GM12878 (cell line): ENCODE measurements at regions not wholly inside any gene's neighbourhood (a gene's known extent, or its start where the extent isn't known, plus 50 kb on each side); places are given as distances from the start of the nearest gene placed in this dataset.
"Not testable (repeated sequence)": the region's sequence is repeated elsewhere in the genome, so short reads cannot be mapped to it uniquely, and the experiment has no call there.

Experiments used
- ATAC-seq: fragments of 200-7000 bp; cut with Tn5 transposase; 3 replicates; pipeline ENCODE4 v1.9.1; 2020; ENCODE audit warnings: mild to moderate bottlenecking, moderate library complexity
- BruUV-seq: library from RNA; stranded (reverse); fragments of 400-500 nt; replicated peaks from 2 replicates; lab custom pipeline; 2021; lab: Mats Ljungman, UMichigan
- CTCF ChIA-PET: fragments of 300-600 bp; sonication (Branson Sonifier 250); formaldehyde crosslinking; extraction: SDS; loops from one replicate; lab custom pipeline; 2021; ENCODE audit warnings: inconsistent platforms; lab: Yijun Ruan, JAX
- POLR2A ChIA-PET: fragments of 350-600 bp; formaldehyde crosslinking; extraction: SDS; loops from one replicate; lab custom pipeline; 2021; ENCODE audit warnings: inconsistent platforms; lab: Charles Lee
- RAD21 ChIA-PET: fragments of 300-600 bp; sonication (Branson Sonifier 250); formaldehyde crosslinking; loops from one replicate; lab custom pipeline; 2023; ENCODE audit warnings: antibody characterized with exemption; ENCODE audit not compliant: unreplicated experiment; lab: Charles Lee
- SMC1A ChIA-PET: fragments of 300-600 bp; sonication (Branson Sonifier 250); formaldehyde crosslinking; loops from one replicate; lab custom pipeline; 2023; ENCODE audit not compliant: unreplicated experiment, uncharacterized antibody; lab: Charles Lee
- DNase-seq: peaks from one replicate; pipeline ENCODE4 v3.0.0-alpha.2; 2011; ENCODE audit warnings: low read depth, low spot score
- FAIRE-seq: peaks from 3 replicates; lab custom pipeline; 2011; peaks lifted over from hg19 to GRCh38; lab: Jason Lieb, UNC
- H2AFZ ChIP-seq: 2 replicates; pipeline ENCODE4 v1.6.0; 2011; ENCODE audit warnings: low read depth, low read length, control low read depth; ENCODE audit not compliant: control insufficient read depth
- H3K27ac ChIP-seq: 2 replicates; pipeline ENCODE4 v1.5.1; 2011; ENCODE audit warnings: control low read depth; ENCODE audit not compliant: control insufficient read depth, insufficient read depth
- H3K27me3 ChIP-seq, 2 experiments: replicated peaks in 1 of 2; 2 replicates each; pipeline versions ENCODE4 v1.6.0 to v1.6.1; 2011; ENCODE audit warnings: low read length in 1 of 2; ENCODE audit not compliant: control insufficient read depth in 2 of 2, insufficient read depth in 2 of 2
- H3K36me3 ChIP-seq, 2 experiments: 2 replicates each; pipeline ENCODE4 v1.5.1; 2011; ENCODE audit warnings: low read length in 1 of 2; ENCODE audit not compliant: control insufficient read depth in 2 of 2, insufficient read depth in 2 of 2
- H3K4me1 ChIP-seq: 2 replicates; pipeline ENCODE4 v1.6.1; 2011; ENCODE audit warnings: mild to moderate bottlenecking, low read length, moderate library complexity, mixed read lengths; ENCODE audit not compliant: control insufficient read depth, insufficient read depth
- H3K4me2 ChIP-seq: 2 replicates; pipeline ENCODE4 v1.6.0; 2011; ENCODE audit warnings: control low read depth; ENCODE audit not compliant: control insufficient read depth, insufficient read depth
- H3K4me3 ChIP-seq: fragments of 200-600 bp; sonication (generic); 2 replicates; pipeline ENCODE4 v1.5.1; 2016
- H3K79me2 ChIP-seq: 2 replicates; pipeline ENCODE4 v1.6.0; 2011; ENCODE audit warnings: low read length; ENCODE audit not compliant: control insufficient read depth, insufficient read depth
- H3K9ac ChIP-seq: 2 replicates; pipeline ENCODE4 v1.8.0; 2011; ENCODE audit warnings: low read length, control low read depth, mixed read lengths; ENCODE audit not compliant: control insufficient read depth, insufficient read depth
- H3K9me3 ChIP-seq: replicated peaks from 3 replicates; pipeline ENCODE4 v1.5.1; 2011; ENCODE audit warnings: mild to moderate bottlenecking, low read length; ENCODE audit not compliant: control insufficient read depth, insufficient read depth
- H4K20me1 ChIP-seq: 2 replicates; pipeline ENCODE4 v1.6.0; 2011; ENCODE audit not compliant: control insufficient read depth, insufficient read depth
- ASH2L ChIP-seq: fragments of 300-600, 200-600 bp; sonication (generic); IDR thresholded peaks from 2 replicates; pipeline ENCODE4 v1.6.1; 2017; ENCODE audit warnings: low read depth, mild to moderate bottlenecking, borderline replicate concordance
- BACH1 ChIP-seq: fragments of 450-650 bp; IDR thresholded peaks from 2 replicates; pipeline ENCODE4 v1.6.1; 2017; ENCODE audit warnings: mild to moderate bottlenecking, borderline replicate concordance
- BRCA1 ChIP-seq: IDR thresholded peaks from 2 replicates; pipeline ENCODE4 v1.6.1; 2011; ENCODE audit warnings: low read depth, low read length, improper control_type of control experiment
- HCFC1 ChIP-seq: fragments of 150-350 bp; IDR thresholded peaks from 2 replicates; pipeline ENCODE4 v1.6.1; 2014; ENCODE audit warnings: low read length
- HDGF ChIP-seq: fragments of 450-650 bp; IDR thresholded peaks from 2 replicates; pipeline ENCODE4 v1.6.1; 2016; ENCODE audit warnings: antibody characterized with exemption
- MYB ChIP-seq: fragments of 150-350 bp; IDR thresholded peaks from 2 replicates; pipeline ENCODE4 v1.6.1; 2014; ENCODE audit warnings: mild to moderate bottlenecking, low read depth, low read length, borderline replicate concordance
- POLR2AphosphoS5 ChIP-seq: IDR thresholded peaks from 2 replicates; pipeline ENCODE4 v1.6.1; 2011; ENCODE audit warnings: mild to moderate bottlenecking, low read length, inconsistent platforms
- POU2F2 ChIP-seq: IDR thresholded peaks from 3 replicates; pipeline ENCODE4 v1.6.1; 2011; ENCODE audit warnings: low read depth, mild to moderate bottlenecking, low read length, borderline replicate concordance
- RELB ChIP-seq: fragments of 450-650 bp; IDR thresholded peaks from 2 replicates; pipeline ENCODE4 v1.6.1; 2017; ENCODE audit warnings: low read depth, mild to moderate bottlenecking, moderate library complexity
- SIN3A ChIP-seq: IDR thresholded peaks from 2 replicates; pipeline ENCODE4 v1.6.1; 2012; ENCODE audit warnings: low read depth, low read length, improper control_type of control experiment
- SKIL ChIP-seq: fragments of 450-650 bp; IDR thresholded peaks from 2 replicates; pipeline ENCODE4 v1.6.1; 2017; ENCODE audit warnings: mild to moderate bottlenecking, low read depth, inconsistent platforms; ENCODE audit not compliant: poor library complexity, severe bottlenecking
- SMARCA5 ChIP-seq: fragments of 450-650 bp; IDR thresholded peaks from 2 replicates; pipeline ENCODE4 v1.6.1; 2017; ENCODE audit warnings: mild to moderate bottlenecking
- TARDBP ChIP-seq: IDR thresholded peaks from 2 replicates; pipeline ENCODE4 v1.6.1; 2016; ENCODE audit warnings: borderline replicate concordance
- TCF3 ChIP-seq: IDR thresholded peaks from 2 replicates; pipeline ENCODE4 v1.6.1; 2012; ENCODE audit warnings: low read depth, mild to moderate bottlenecking, low read length, borderline replicate concordance; ENCODE audit not compliant: insufficient read depth
- ZBED1 ChIP-seq: IDR thresholded peaks from 2 replicates; pipeline ENCODE4 v1.6.1; 2016; ENCODE audit warnings: borderline replicate concordance
- ZNF384 ChIP-seq: IDR thresholded peaks from 2 replicates; pipeline ENCODE4 v1.6.1; 2012; ENCODE audit warnings: low read depth, mild to moderate bottlenecking, low read length, improper control_type of control experiment, borderline replicate concordance
- WGBS: methylation state at CpG from one replicate; pipeline ENCODE4 v1.1.6; 2016; ENCODE audit warnings: low lambda C conversion rate; ENCODE audit not compliant: insufficient replicate concordance, insufficient coverage; ENCODE audit errors: missing lambda C conversion rate; 5-methylcytosine and 5-hydroxymethylcytosine counted together
- in situ Hi-C: fragments of 300-500 bp; cut with MboI; formaldehyde crosslinking; loops from 9 replicates; pipeline ENCODE4 v1.14.3; 2018; ENCODE audit warnings: mixed read lengths
- intact Hi-C: fragments of 100-400 bp; cut with micrococcal nuclease; formaldehyde crosslinking; loops from one replicate; pipeline ENCODE4 v1.14.2; 2022; ENCODE audit not compliant: unreplicated experiment

- in situ Hi-C loops (loop anchor here (10.0 kb wide), 1 partner anchor 328 kb away; no protein-coding TSS in a partner anchor), intact Hi-C loops (no loop called here)
- H3K27me3 ChIP-seq, result no peaks in the 10 kb centered on the region
- 21% methylated on average over 5 of the region's 5 CpGs for WGBS
- no peaks in the 10 kb centered on the region for H3K9me3 ChIP-seq
- ChIA-PET RAD21 (no interaction called here), CTCF (interaction anchor here (1.8 kb wide), 1 partner anchor 9 kb away, joined by 5 read pairs; no protein-coding TSS in a partner anchor), POLR2A (no interaction called here), SMC1A (no interaction called here)
- no peak overlapping the region for H3K27ac ChIP-seq
- H3K9ac ChIP-seq, result no peak overlapping the region
- no peak overlapping the region for H2AFZ ChIP-seq
- H3K4me1 ChIP-seq, result no peaks in the 10 kb centered on the region
- ATAC-seq (no peak), FAIRE-seq (no peak), DNase-seq (no peak)
- no peak overlapping the region for H3K4me3 ChIP-seq
- no peak for TF ChIP-seq SIN3A
- TF ChIP-seq MYB, result no peak
- TF ChIP-seq BRCA1, result no peak
- no peak for TF ChIP-seq ZBED1
- TF ChIP-seq RELB, result no peak
- no peak for TF ChIP-seq POU2F2
- no peak for TF ChIP-seq SKIL
- TF ChIP-seq SMARCA5, result no peak
- TF ChIP-seq POLR2AphosphoS5, result no peak
- no peak for TF ChIP-seq BACH1
- TF ChIP-seq HCFC1, result no peak
- no peak for TF ChIP-seq HDGF
- TF ChIP-seq ZNF384, result no peak
- no peak for TF ChIP-seq TCF3
- TF ChIP-seq ASH2L, result no peak
- TF ChIP-seq TARDBP, result no peak
- no peak overlapping the region for H3K4me2 ChIP-seq
- no peaks in the 10 kb centered on the region for H3K79me2 ChIP-seq
- no TSS peak for BruUV-seq
- H4K20me1 ChIP-seq, result no peaks in the 10 kb centered on the region
- no peaks in the 10 kb centered on the region for H3K36me3 ChIP-seq
Observed at GRCh38 chr5:17123010-17123409, 94.4 kb upstream of the BASP1 start.

- CTCF ChIA-PET, H3K4me1 ChIP-seq, H3K9me3 ChIP-seq, H3K36me3 ChIP-seq, ATAC-seq, intact Hi-C loops, DNase-seq, H2AFZ ChIP-seq, FAIRE-seq, H3K27ac ChIP-seq, H4K20me1 ChIP-seq, SMC1A ChIA-PET, RAD21 ChIA-PET, H3K27me3 ChIP-seq, H3K4me3 ChIP-seq, POLR2A ChIA-PET, BruUV-seq, H3K79me2 ChIP-seq, H3K9ac ChIP-seq, H3K4me2 ChIP-seq: not testable (repeated sequence)
- in situ Hi-C loops, result loop anchor here (10.0 kb wide), 1 partner anchor 329 kb away; no protein-coding TSS in a partner anchor
- WGBS, result 0% methylated on average over 3 of the region's 3 CpGs
Observed at GRCh38 chr5:17123773-17124172, 93.7 kb upstream of the BASP1 start.
